ENCODE measurements at regions not wholly inside any gene's neighbourhood (a gene's known extent, or its start where the extent isn't known, plus 50 kb on each side); places are given as distances from the start of the nearest gene placed in this dataset.

GRCh38 chr6:885051-885590 lies 192.2 kb upstream of the EXOC2 start:
- TF ChIP-seq RB1 (IDR thresholded peaks at IDR 0.05; ENCODE audit: borderline replicate concordance): no peak
- no peak for TF ChIP-seq NR2C2 (IDR thresholded peaks at IDR 0.05; ENCODE audit: borderline replicate concordance, control insufficient read depth, insufficient read length, low read depth)
- no peak for TF ChIP-seq ESRRA (IDR thresholded peaks at IDR 0.05; ENCODE audit: low read length)
- TF ChIP-seq CTCF (IDR thresholded peaks at IDR 0.05 in 2 of 3, conservative IDR thresholded peaks at IDR 0.05 in 1 of 3; ENCODE audit: control insufficient read depth in 2 of 3, extremely low read depth in 1 of 3, insufficient read depth in 1 of 3, low read depth in 3 of 3, low read length in 3 of 3): no peak
- TF ChIP-seq PML (IDR thresholded peaks at IDR 0.05; ENCODE audit: low read length): no peak
- no peak for TF ChIP-seq POLR2AphosphoS5 (IDR thresholded peaks at IDR 0.05; ENCODE audit: low read length)
- TF ChIP-seq EP300 (IDR thresholded peaks at IDR 0.05; ENCODE audit: borderline replicate concordance in 1 of 2, control insufficient read depth in 1 of 2, low read depth in 2 of 2, low read length in 2 of 2): no peak
- TF ChIP-seq CBX5 (IDR thresholded peaks at IDR 0.05; ENCODE audit: low read depth): no peak
- TF ChIP-seq SP1 (IDR thresholded peaks at IDR 0.05; ENCODE audit: low read depth, low read length): no peak

Data from GM12878 (cell line).